ENCODE measurements at regions not wholly inside any gene's neighbourhood (a gene's known extent, or its start where the extent isn't known, plus 50 kb on each side); places are given as distances from the start of the nearest gene placed in this dataset.

DNA sequence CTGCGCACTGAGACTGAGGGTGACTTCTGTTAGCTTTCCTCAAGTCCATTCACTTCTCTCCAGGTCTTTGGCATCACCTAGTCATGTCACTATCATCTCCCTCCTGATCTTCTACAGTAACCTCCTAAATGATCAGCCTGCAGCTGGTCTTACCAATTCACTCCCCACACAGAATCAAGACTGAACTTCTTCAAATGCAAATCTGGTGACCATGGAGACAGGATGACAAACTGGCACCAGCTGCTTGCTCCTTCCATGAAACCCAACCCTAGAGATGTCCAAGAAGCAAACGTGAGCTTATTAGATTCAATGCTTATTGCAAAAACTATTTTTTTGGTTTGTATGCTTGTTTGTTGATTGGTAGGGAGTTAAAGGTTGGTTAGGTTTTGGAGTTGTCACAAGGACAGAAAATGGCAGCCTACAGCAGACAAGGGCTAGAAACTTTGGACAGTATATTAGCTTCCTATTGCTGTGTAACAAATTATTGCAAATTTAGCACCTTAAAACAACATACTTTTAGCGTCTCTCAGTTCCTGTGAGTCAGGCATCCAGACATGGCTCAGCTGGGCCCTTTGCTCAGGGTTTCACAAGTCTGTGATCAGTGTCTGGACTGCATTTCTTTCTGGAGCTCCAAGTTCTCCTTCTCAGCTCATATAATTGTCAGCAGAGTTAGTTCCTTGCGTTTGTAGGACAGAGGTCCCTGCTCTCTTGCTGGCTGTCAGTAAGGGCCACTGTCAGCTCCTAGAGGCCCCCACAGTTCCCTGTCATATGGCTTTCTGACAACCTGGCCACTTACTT, 53.3 kb upstream of the GJA8 start:
- no peaks in the 10 kb centered on the region for H3K27me3 ChIP-seq
- DNase-seq (no peak), ATAC-seq (peak; percentile 54)
- H3K4me3 ChIP-seq = no peak overlapping the region
- H3K9me3 ChIP-seq = no peaks in the 10 kb centered on the region
- intact Hi-C loops (cut with DNase I) = no loop called here
- H3K36me3 ChIP-seq = no peaks in the 10 kb centered on the region
- H3K27ac ChIP-seq = no peak overlapping the region
- no peaks in the 10 kb centered on the region for H3K4me1 ChIP-seq
- TF ChIP-seq, protein P1, sequence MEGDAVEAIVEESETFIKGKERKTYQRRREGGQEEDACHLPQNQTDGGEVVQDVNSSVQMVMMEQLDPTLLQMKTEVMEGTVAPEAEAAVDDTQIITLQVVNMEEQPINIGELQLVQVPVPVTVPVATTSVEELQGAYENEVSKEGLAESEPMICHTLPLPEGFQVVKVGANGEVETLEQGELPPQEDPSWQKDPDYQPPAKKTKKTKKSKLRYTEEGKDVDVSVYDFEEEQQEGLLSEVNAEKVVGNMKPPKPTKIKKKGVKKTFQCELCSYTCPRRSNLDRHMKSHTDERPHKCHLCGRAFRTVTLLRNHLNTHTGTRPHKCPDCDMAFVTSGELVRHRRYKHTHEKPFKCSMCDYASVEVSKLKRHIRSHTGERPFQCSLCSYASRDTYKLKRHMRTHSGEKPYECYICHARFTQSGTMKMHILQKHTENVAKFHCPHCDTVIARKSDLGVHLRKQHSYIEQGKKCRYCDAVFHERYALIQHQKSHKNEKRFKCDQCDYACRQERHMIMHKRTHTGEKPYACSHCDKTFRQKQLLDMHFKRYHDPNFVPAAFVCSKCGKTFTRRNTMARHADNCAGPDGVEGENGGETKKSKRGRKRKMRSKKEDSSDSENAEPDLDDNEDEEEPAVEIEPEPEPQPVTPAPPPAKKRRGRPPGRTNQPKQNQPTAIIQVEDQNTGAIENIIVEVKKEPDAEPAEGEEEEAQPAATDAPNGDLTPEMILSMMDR (IDR thresholded peaks at IDR 0.05) = no peak

DNA sequence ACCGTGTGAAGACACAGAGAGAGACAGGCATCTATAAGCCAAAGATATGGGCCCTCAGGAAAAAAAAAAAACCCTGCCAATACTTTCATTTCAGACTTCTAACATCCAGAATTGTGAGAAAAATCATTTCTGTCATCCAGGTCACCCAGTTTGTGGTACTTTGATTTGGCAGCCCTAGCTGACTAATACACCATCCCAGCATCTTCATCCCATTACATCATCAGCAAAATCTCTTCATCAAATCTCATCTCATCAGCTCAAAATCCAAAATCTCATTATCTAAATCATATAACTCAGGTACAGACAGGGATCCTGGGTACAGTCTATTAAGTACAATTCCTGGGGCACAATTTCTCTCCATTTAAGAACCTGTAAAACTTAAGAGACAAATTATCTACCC, 51.9 kb upstream of the GJA8 start:
- intact Hi-C loops (cut with DNase I) = no loop called here
- Histone ChIP-seq H3K27ac (no peak overlapping the region), H3K4me1 (no peaks in the 10 kb centered on the region), H3K4me3 (no peak overlapping the region), H3K27me3 (no peaks in the 10 kb centered on the region), H3K9me3 (no peaks in the 10 kb centered on the region), H3K36me3 (no peaks in the 10 kb centered on the region)
- ATAC-seq (no peak), DNase-seq (no peak)
- TF ChIP-seq, protein P1 (IDR thresholded peaks at IDR 0.05) = no peak

DNA sequence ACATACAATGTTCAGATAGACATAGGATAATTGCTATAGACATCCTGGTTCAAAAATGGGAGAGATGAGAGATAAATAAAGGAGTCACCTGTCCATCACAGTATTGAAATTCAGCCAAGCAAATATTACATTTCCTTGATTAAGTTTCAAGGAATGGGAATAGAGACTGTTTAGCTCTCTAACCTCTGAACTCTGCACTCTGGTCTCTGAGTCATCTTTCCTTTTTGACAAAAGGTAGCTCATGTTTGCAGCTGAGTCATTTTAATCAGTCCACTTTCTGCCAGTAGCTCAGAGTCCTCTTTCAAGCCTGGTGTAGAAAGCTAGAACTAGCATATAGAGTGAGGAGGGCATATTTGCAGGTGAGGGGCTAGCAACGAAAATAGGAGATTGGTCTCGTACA, 51.4 kb upstream of the GJA8 start:
- DNase-seq (no peak), ATAC-seq (no peak)
- H3K9me3 ChIP-seq = no peaks in the 10 kb centered on the region
- intact Hi-C loops (cut with DNase I) = no loop called here
- H3K4me3 ChIP-seq = no peak overlapping the region
- no peak overlapping the region for H3K27ac ChIP-seq
- no peaks in the 10 kb centered on the region for H3K36me3 ChIP-seq
- H3K27me3 ChIP-seq = no peaks in the 10 kb centered on the region
- no peaks in the 10 kb centered on the region for H3K4me1 ChIP-seq
- TF ChIP-seq, protein P1 (IDR thresholded peaks at IDR 0.05) = no peak

DNA sequence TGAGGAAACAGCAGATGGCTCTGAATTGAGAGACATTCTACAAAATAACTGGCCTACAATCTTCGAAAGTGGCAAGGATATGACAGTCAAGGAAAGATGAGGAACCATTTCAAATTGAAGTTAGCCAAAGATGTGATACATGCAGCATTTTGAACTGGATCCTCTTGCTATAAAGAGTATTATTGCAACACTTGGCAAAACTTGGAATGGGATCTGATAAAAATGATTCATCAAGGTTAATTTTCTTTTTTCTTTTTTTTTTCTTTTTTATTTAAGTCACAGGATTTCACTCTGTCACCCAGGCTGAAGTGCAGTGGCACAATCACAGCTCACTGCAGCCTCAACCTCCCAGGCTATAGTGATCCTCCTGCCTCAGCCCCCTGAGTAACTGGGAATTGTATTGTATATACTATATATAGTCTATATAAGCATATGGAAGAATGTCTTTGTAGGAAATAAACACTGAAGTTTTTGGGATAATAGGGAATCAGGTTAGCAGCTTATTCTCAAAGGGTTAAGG, 49.8 kb upstream of the GJA8 start:
- H3K27ac ChIP-seq = no peak overlapping the region
- TF ChIP-seq, protein P1 (IDR thresholded peaks at IDR 0.05) = no peak
- no peak for ATAC-seq

More for the DNA sequence above, 49.8 kb upstream of the GJA8 start:
- Histone ChIP-seq H3K9me3 (no peaks in the 10 kb centered on the region), H3K4me3 (no peak overlapping the region), H3K4me1 (no peaks in the 10 kb centered on the region), H3K36me3 (no peaks in the 10 kb centered on the region), H3K27me3 (no peaks in the 10 kb centered on the region)
- intact Hi-C loops (cut with DNase I) = no loop called here
- no peak for DNase-seq
